ENCODE measurements at regions not wholly inside any gene's neighbourhood (a gene's known extent, or its start where the extent isn't known, plus 50 kb on each side); places are given as distances from the start of the nearest gene placed in this dataset.
A peak's percentile ranks its signal among the peaks of the same experiment; 100 is the strongest.

DNA sequence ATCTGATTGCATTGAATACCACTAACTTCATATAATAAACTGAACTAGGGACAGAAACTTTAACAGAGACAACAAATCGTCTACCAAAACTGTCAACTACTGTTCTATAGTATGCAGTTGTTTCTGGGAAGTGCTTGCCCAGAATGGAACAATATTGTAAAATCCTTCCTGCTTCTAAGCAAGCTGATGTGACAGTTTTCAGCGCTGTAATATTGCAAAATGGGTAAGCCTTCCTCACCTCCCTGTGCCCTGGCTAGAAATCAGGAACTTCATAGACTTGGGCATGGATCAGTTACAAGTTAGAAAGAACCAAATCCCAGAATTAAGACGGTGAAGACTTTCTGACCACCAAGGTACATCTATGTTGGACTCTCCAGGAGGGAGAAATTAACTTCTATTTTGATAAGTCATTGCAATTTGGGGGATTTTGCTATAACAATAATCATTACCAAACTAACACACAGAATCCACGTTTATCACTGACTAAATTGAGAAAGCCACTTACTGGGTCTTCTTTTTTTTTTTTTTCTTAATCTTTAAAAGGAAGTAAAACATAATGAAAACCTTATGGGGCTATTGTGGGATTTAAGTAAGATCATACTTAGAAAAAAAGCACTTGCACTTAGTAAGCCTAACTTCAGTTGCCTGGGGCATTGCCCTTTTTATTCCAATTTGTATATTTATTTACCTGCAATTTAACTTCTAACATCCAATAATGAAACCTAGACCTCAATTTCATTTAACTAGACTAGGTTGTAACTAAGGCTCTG, 261.5 kb downstream of the TRIB2 start:
- no peak for DNase-seq

DNA sequence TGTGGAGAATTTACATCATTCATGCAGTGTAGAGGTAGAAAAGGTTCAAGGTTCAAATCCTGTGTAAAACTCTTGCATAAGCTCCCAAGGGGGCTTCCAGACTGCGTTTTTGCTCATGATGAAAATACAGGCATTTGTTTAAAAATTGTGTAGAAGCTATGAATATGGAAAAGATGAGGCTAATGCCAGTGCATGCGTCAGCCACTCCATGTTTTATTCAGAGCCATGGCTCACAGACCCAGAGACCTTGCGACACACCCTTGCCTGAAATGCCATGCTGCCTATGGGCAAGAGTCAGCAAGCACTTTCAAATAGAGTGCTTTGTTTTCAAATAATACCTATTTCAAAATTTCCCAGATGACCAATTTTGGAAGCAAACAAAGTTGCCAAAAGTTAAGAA, 262.3 kb downstream of the TRIB2 start:
- no peak for DNase-seq

- DNase-seq: no peak
These were observed 264.1 kb downstream of the TRIB2 start for GRCh38 chr2:12980817-12981216.

GRCh38 chr2:12982149-12982584, 265.4 kb downstream of the TRIB2 start:
- DNase-seq: no peak

DNA sequence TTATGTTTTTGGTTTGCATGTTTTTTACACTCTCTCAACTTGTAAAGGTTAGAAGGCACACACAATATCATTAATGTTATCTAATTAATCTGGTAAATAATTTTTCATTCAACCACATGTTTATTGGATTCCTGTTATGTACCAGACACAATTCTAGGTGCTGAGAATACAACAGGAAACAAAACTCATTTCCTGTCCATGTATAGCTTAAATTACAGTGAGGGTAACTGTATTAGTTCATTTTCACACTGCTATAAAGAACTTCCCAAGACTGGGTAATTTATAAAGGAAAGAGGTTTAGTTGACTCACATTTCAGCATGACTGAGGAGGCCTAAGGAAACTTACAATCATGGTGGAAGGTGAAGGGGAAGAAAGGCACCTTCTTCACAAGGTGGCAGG, 270.5 kb downstream of the TRIB2 start:
- DNase-seq: no peak

- DNase-seq: no peak
These were observed 271.5 kb downstream of the TRIB2 start for GRCh38 chr2:12988279-12988678.

DNA sequence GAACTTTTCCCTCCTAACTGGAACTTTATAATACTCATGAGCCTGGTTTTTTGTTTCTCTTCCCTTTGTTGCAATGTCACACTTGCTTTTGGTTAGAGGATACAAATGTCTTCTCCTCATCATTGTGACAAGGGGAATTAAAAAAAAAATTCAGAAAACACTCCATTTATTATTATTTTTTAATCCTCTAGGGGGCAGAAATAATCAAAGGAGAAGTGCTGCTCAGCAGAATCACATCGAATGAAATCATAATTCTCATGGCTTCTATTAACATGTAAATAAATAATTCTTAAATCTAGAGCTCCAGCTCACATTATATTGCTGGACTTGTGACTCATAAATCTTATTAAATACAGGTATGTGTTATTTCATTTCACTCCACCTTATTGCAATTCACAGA, 273.8 kb downstream of the TRIB2 start:
- DNase-seq: no peak

- no peak for DNase-seq
These were observed 281.9 kb downstream of the TRIB2 start for GRCh38 chr2:12998685-12999084.

GRCh38 chr2:13000664-13001363, 284.1 kb downstream of the TRIB2 start:
- no peak for DNase-seq

DNA sequence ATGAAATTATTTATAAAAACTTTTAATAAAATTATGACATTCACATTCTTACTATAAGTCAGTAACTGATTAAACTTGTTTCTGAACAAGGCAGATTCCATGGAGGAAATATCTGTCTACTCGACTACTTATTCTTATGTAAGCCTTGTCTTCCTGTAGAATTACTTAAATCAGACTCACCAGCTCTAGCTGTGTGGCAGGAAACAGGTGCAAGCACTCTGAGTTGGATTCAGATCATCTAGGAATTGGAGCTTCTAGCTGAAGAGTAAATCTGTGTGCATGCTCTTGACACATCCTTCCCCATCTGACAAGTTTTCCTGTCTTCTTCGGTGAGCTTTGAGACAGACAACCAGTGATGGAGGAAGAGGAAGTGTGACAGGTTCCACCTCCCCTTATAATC, 284.7 kb downstream of the TRIB2 start:
- DNase-seq: no peak

- DNase-seq: no peak
These were observed 286.0 kb downstream of the TRIB2 start for GRCh38 chr2:13002536-13003331.

GRCh38 chr2:13003500-13003899, 286.8 kb downstream of the TRIB2 start:
- DNase-seq: no peak

- no peak for DNase-seq
These were observed 288.3 kb downstream of the TRIB2 start for GRCh38 chr2:13005048-13005447.

- no peak for DNase-seq
These were observed 289.1 kb downstream of the TRIB2 start for GRCh38 chr2:13005761-13006335.

GRCh38 chr2:13006426-13006825, 289.7 kb downstream of the TRIB2 start:
- DNase-seq: no peak

GRCh38 chr2:13006829-13007717, 290.3 kb downstream of the TRIB2 start:
- peak; percentile 51 for DNase-seq

- DNase-seq: no peak
These were observed 292.4 kb downstream of the TRIB2 start for GRCh38 chr2:13009027-13009642.

GRCh38 chr2:13010283-13010682, 293.5 kb downstream of the TRIB2 start:
- DNase-seq: no peak

GRCh38 chr2:13014783-13015182, 298.0 kb downstream of the TRIB2 start:
- DNase-seq: no peak

DNA sequence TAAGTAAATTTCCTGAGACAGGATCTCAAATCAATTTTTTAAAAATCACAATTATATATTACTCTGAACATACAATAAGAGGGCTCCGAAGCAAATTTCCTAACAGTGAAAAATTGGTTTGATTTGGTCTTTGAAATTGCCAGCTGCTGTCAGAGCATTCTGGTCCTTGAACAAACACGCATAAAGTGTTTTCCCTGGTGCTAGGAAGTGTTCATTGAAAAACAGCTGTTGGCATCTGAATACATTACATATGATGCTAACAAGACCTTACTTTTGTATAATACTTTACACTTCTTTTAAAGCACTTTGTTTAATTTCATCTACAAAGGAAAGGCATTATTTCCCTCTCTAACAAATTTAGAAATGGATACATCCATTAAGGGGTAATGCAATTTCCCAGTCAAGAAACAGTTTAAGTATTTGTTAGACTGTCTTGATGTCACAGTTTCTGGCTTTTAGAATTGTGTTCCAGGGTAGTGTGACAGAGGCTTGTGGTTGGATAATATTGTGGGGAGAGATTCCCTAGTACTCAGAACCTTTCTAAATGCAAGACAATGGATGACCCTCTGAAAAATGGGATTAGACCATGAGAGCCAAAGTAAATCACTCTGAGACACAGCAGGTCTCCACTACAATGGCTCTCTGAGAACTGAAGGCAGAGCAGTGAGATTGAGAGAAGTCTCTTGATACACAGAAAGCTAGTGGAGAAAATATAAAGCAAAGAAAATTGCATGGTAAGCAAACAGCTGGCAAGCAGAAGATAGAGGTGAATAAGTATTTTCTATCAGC, 299.0 kb downstream of the TRIB2 start:
- DNase-seq: no peak

- no peak for DNase-seq
These were observed 301.8 kb downstream of the TRIB2 start for GRCh38 chr2:13018490-13018889.

Data from effector CD4-positive, alpha-beta T cell (primary cell).